Raji (cell line): ENCODE measurements at regions not wholly inside any gene's neighbourhood (a gene's known extent, or its start where the extent isn't known, plus 50 kb on each side); places are given as distances from the start of the nearest gene placed in this dataset.

Source experiments
- POLR2A ChIP-seq: IDR thresholded peaks from 2 replicates; pipeline ENCODE4 v1.6.1; 2011; ENCODE audit warnings: low read depth, low read length, control low read depth; ENCODE audit not compliant: insufficient read depth

DNA sequence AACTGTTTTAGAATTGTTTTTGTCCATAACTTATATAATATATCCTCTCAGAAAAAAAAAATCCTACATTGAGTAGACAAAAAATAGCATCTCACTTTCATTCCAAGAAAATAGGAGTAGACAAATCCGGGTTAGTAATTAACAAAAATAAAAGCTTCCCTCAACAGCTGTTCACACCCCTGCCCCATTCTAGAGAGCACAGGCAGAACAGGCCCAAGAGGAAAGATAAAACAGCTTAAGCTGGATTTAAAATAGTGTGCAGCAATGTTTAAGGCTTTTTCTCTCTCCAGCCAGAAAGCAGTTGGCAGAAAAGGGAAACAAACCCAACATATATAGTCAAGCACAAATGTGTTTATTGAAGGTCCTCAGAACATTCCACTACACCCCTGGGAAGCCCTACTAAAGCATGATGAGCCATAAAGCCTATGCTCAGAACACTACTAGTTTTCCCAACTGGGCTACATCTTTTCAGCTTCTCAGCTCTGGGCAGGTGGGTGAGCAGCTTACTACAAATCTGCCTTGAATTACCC, 189.9 kb downstream of the MTERF1 start:
- no peak for TF ChIP-seq POLR2A

DNA sequence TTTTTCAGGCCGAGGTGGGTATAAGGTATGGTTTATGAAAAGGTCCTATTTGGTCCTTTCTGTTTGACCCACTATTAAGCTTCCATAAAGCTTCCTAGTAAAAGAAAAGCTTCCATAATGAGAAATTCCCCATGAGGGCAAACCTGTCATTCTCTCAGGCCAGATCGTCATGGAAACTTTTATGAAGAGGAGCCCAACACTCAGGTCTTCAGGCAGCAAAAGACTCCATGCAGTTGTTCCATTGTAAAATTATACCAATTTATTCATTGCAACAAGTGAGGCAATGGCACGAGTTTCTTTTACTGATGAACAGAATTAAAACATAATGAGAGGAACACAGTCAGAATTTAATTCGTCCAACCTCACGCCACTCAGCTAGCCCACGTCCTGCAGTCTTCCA, 188.6 kb downstream of the MTERF1 start:
- TF ChIP-seq POLR2A: no peak

DNA sequence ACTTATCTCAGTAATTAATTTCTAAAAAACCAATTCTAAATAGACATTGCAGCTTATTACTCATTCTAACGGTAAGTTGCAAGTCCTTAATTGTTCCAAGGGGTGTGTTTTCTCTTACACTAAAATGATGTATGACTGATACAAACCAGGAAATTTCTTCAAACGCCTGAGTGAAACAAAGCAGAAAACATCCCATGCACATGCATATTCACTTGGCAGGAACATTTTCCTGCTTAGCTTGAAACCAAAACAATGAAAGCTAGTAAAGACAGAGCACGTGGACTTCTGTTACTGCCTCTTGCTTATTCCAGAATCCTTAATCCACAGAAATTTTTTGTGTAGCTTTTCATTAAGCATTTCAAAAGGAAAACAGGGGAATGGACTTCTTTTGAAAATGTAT, 187.7 kb downstream of the MTERF1 start:
- TF ChIP-seq POLR2A: no peak

DNA sequence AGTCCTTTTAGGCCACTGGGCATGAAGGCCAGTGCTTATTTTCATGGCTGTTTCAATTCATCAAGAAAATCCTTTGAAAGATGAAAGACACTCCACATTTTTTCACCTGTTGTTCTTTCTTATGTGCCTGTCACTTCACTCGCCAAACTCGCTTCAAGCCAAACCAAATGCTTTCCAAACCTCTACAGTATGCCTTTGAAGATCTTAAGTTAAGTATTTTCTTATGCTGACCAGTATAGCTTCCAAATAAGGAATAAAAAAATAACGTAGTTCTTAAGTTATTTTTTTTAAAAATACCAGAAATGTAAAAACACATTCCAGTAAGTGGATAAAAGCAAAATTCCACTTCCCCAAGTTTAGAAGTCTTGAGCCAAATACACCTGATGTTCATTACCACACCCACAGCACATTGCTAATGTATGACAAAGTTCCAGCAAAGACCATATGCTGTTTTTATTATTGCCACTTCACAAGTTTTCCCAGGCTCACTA, 186.1 kb downstream of the MTERF1 start:
- no peak for TF ChIP-seq POLR2A

DNA sequence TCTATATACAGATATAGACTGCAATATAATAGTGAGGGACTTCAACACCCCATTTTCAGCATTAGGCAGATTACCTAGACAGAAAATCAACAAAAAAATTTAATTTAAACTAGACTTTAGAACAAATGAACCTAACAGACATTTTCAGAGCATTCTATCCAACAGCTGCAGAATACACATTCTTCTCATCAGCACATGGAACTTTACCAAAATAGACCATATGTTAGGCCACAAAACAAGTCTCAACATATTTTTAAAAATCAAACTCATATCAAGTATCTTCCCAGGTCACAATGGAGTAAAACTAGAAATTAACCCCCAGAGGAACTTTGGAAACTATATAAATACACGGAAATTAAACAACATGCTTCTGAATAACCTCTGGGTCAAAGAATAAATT, 169.6 kb downstream of the MTERF1 start:
- no peak for TF ChIP-seq POLR2A

DNA sequence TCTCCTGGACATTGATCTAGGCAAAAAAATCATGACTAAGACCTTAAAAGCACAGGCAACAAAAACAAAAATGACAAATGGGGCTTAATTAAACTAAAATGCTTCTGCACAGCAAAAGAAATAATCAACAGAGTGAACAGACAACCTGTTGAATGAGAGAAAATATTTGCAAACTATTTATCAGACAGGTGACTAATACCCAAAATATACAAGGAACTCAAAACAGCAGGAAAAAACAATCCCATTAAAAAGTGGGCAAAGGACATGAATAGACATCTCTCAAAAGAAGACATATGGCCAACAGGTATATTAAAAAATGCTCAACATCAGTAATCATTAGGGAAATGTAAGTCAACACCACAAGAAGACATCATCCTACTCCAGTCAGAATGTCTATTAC, 166.8 kb downstream of the MTERF1 start:
- TF ChIP-seq POLR2A: no peak

DNA sequence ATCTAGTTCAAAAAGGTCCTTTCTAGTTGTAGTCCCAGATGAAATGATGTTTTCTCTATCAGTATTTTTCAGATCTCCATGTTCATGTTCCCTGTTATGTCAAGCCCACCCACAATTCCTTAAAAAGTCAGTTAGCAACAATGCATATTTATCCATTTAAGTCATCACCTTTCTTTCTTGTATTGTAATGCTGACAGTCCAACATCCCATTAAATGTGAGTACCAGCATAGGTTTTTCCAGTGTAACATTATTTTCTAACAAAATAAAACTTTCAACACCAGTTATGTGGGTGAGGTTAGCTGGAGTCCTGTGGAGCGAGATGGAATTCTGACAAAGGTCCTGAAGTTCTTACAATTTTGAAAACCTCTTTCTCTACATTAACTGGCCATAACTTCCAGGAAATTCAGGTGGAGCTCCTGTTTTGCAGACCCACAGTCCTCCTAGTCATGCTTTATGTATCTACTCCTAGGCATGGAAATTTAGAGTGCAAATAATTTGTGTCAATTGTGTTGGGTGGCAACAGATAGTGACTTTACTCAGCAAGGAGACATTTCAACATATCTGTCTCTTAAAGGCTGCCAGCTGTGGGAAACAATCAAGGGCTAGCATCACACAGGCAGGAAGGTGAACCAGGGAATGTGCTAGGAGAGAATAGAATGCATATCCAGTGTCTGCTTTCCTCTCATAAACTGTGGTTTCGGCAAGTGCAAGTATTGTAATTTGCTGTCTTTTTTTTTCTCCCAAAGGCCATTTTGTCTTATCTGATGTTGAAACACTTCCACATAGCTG, 162.6 kb downstream of the MTERF1 start:
- TF ChIP-seq POLR2A: no peak

DNA sequence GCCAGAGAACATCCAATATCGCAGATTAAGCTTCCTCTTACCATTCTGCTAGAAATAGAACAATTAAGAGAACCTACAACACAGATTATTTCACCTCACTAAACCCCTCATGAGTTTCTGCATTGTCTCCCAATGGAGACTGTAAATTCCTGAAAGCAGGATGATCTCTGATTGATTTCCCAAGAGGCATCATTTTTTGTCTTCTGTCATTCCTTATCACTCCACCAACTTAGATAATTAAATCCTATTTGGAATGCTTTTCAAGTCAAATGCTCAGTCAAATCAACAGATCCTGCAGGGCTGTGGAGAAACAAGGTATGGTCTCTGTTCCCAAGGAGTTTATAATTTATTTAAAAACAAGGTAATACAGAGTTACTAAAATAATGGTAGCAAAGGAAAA, 161.5 kb downstream of the MTERF1 start:
- TF ChIP-seq POLR2A: no peak

DNA sequence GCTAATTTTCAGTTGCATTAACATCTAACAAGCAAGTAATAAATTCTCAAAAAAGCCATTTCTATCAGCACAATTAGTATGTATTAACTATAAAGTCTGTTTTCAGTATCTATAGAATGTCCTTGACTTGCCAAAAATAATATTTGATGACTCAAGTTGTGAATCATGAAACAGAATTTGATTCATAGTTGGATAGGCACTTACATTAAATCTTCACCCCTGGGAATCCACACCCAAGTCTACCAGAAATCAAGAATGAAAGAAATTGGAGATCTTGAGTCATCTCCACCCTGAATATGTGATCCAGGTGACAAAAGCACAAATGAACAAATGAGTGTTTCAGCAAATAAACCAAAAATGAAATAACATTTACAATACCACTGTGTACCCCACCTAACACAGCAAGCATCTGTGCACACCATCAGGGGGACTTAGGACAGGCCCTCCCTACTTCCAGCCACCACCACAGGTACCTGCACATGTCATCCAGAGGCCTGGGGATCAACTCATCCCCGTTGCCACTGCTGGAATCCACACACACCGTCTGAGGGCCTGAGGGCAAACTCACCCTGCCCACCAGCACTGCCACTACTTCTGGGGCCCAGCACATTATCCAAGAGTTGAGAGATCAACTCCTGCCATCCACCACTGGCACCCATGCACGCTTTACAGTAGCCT, 160.1 kb downstream of the MTERF1 start:
- no peak for TF ChIP-seq POLR2A

DNA sequence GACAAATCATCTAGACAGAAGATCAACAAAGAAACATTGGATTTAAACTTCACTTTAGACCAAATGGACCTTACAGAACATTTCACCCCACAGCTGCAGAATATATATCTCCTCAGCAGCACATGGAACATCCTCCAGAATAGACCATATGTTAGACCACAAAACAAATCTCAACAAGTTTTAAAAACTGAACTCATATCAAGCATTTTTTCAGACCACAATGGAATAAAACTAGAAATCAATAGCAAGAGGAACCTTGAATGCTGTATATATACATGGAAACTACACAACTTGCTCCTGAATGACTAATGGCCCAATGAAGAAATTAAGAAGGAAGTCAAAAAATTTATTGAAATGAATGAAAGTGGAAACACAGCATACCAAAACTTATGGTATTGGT, 157.7 kb downstream of the MTERF1 start:
- TF ChIP-seq POLR2A: no peak

DNA sequence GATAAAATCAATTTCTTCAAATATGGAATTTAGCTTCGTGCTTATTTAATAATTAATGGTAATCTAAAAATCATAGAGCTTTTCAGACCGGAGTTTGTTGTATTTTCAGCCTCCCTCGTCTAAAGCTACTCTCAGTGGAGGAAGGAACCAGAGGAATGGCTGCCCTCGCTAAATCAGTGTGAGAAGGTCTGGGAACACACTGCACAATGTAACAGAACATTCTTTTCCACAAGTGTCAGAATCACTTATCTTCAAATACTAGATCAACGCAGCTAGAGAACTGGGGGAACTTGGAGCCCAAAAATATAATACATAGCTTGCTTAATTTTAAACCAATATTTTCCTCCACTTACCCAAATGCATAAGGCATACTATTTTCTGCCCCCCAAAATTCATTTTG, 148.5 kb downstream of the MTERF1 start:
- no peak for TF ChIP-seq POLR2A

DNA sequence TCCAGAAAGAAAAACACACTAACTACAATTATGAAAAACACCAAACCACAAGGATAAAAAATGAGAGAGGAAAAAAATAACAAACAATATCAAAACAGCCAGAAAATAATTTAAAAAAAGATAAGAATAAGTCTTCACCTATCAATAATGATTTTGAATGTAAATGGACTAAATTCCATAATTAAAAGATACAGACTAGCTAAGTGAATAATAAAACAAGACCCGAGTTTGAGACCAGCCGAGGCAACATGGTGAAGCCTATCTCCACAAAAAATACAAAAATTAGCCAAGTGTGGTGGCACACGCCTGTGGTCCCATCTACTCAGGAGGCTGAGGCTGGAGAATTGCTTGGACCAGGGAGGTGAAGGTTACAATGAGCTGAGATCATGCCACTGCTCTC, 131.1 kb downstream of the MTERF1 start:
- TF ChIP-seq POLR2A: no peak

DNA sequence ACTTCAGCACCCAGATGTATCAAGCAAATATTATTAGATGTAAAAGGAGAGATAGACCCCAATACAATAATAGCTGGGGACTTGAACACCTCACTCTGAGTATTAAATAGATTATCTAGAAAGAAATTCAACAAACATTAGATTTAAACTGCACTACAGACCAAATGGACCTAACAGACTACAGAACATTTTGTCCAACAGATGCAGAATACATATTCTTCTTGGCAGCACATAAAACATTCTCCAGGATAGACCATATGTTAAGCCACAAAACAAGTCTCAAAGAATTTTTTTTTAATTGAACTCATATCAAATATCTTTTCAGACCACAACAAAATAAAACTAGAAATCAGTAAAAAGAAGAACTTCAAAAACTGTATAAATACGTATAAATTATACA, 130.4 kb downstream of the MTERF1 start:
- no peak for TF ChIP-seq POLR2A

DNA sequence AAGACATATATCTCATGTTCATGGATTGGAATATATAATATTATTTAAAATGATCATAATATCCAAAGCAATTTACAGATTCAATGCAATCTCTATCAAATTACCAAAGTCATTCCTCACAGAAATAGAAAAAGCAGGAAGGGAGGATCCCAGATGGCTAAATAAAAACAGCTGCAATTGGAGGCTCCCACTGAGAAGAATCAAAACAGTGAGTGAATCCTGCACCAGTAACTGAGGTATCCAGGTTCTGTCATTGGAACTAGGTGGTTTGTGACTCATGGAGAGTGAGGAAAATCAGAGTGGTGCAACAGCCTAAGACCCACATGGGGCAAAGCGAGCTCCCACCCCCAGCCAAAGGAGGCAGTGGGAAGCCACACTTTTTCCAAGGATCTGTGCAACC, 128.4 kb downstream of the MTERF1 start:
- no peak for TF ChIP-seq POLR2A

DNA sequence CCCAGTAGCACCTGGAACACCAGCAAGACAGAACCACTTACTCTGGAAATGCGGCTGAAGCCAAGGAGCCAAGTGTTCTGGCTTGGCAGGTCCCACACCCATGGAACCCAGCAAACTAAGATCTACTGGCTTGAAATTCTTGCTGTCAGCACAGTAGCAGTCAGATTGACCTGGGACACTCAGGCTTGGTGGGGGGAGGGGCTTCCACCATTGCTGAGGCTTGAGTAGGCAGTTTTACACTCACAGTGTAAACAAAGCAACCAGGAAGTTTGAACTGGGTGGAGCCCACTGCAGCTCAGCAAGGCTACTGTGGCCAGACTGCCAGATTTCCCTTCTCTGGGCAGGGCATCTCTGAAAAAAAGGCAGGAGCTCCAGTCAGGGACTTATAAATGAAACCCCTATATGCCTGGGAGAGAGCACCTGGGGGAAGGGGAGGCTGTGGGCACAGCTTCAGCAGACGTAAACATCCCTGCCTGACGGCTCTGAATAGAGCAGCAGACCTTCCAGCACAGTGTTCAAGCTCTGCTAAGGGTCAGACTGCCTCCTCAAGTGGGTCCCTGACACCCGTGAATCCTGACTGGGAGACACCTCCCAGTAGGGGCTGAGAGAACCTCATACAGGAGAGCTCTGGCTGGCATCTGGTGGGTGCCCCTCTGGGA, 121.2 kb downstream of the MTERF1 start:
- TF ChIP-seq POLR2A: no peak

DNA sequence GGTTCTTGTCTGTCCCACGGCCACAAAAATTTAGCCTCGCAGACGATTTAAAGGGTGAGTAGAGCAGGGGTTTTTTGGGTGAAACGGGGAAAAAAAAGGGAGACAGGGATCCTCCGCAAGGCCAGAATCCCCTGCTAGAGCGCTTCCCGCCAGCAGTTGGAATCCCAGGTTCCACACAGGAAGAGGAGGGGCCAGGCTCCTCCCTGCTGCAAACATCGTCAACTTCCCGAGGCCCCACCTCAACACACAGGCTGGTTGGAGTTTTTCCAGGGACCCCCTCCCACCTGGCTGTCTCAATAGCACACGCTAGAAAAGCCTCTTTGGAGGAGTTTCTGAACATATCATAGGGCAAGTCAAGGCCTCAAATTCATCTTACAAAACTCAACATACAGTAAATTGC, 112.7 kb downstream of the MTERF1 start:
- no peak for TF ChIP-seq POLR2A
